ENCODE measurements at regions not wholly inside any gene's neighbourhood (a gene's known extent, or its start where the extent isn't known, plus 50 kb on each side); places are given as distances from the start of the nearest gene placed in this dataset.

DNA sequence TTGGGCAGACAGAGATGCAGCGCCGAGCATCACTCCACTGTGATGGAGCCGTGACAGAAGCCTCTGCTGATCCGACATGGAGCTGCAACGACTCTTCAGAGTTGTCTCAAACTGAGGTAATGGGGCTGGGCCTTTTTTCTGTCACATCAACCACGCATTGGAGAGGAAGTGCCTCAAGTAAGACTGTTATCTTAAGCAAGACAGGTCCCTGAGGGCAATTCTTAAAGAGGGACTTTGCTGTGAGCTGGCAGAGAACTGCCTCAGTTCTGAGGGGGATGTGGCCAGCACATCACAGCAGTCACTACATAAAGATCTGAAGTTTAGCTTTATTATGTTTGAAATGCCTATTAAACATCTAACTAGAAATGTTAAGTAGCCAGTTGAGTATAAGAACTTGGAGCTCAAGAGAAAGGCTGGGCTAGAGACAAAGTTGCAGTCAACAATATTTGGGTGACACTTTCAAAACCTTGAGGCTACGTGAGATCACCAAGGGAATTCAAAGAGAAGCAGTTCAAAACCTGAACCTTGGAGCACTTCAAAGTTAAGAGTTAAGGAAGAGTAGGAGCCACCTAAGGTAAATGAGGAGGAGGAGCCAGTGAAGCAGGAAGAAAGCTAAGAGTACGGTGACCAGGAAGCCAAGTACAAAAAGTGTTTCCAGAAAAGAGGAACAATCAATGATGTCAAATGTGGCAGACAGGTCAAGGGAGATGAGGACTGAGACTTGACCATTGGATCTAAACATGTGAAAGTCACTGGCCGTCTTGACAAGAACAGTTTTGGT lies 54.2 kb upstream of the BCL9 start:
- DNase-seq (ENCODE audit: low spot score) (no peak), ATAC-seq (no peak)
- Histone ChIP-seq H3K9me2 (ENCODE audit: insufficient read depth) (no peaks in the 10 kb centered on the region; the same call in 1 of the 2 replicates), H3K4me3 (no peak overlapping the region), H3K4me1 (ENCODE audit: insufficient read depth) (peaks cover 11% of the 10 kb centered on the region), H3K36me3 (ENCODE audit: insufficient read depth) (no peaks in the 10 kb centered on the region), H3K4me2 (no peak overlapping the region), H3F3A (replicated peaks; ENCODE audit: low read depth) (no peaks in the 10 kb centered on the region), H4K20me1 (replicated peaks; ENCODE audit: insufficient read depth) (no peaks in the 10 kb centered on the region), H3K79me2 (replicated peaks; ENCODE audit: insufficient read depth) (no peaks in the 10 kb centered on the region), H3K27me3 (ENCODE audit: insufficient read depth) (no peaks in the 10 kb centered on the region), H2AFZ (peak overlapping the region; percentile 77), H3K27ac (ENCODE audit: low read depth) (no peak overlapping the region)
- Mint-ChIP-seq H3K4me3 (no peak overlapping the region), H3K4me1 (peaks cover 11% of the 10 kb centered on the region), H3K27me3 (ENCODE audit: insufficient read depth, low read depth, poor library complexity) (peaks cover 3% of the 10 kb centered on the region), H3K36me3 (ENCODE audit: low read depth) (no peaks in the 10 kb centered on the region), H3K9me3 (no peaks in the 10 kb centered on the region), H3K27ac (no peak overlapping the region)
- TF ChIP-seq ZNF331 (CRISPR knock-in tag; IDR thresholded peaks at IDR 0.05; ENCODE audit: low read depth) (no peak), POLR2AphosphoS5 (IDR thresholded peaks at IDR 0.05; ENCODE audit: low read depth) (no peak), JUNB (IDR thresholded peaks at IDR 0.05; ENCODE audit: unreplicated experiment) (no peak), EZH2 (IDR thresholded peaks at IDR 0.05; ENCODE audit: low read depth, unreplicated experiment) (no peak), STAT1 (IDR thresholded peaks at IDR 0.05; ENCODE audit: unreplicated experiment) (no peak), ZNF114 (CRISPR knock-in tag; IDR thresholded peaks at IDR 0.05) (no peak), NANOG (IDR thresholded peaks at IDR 0.05; ENCODE audit: borderline replicate concordance) (no peak), REST (IDR thresholded peaks at IDR 0.05; ENCODE audit: unreplicated experiment) (no peak)
- TF ChIP-seq, protein P1, sequence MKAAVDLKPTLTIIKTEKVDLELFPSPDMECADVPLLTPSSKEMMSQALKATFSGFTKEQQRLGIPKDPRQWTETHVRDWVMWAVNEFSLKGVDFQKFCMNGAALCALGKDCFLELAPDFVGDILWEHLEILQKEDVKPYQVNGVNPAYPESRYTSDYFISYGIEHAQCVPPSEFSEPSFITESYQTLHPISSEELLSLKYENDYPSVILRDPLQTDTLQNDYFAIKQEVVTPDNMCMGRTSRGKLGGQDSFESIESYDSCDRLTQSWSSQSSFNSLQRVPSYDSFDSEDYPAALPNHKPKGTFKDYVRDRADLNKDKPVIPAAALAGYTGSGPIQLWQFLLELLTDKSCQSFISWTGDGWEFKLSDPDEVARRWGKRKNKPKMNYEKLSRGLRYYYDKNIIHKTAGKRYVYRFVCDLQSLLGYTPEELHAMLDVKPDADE (IDR thresholded peaks at IDR 0.05), result no peak
- TF ChIP-seq, protein P2, sequence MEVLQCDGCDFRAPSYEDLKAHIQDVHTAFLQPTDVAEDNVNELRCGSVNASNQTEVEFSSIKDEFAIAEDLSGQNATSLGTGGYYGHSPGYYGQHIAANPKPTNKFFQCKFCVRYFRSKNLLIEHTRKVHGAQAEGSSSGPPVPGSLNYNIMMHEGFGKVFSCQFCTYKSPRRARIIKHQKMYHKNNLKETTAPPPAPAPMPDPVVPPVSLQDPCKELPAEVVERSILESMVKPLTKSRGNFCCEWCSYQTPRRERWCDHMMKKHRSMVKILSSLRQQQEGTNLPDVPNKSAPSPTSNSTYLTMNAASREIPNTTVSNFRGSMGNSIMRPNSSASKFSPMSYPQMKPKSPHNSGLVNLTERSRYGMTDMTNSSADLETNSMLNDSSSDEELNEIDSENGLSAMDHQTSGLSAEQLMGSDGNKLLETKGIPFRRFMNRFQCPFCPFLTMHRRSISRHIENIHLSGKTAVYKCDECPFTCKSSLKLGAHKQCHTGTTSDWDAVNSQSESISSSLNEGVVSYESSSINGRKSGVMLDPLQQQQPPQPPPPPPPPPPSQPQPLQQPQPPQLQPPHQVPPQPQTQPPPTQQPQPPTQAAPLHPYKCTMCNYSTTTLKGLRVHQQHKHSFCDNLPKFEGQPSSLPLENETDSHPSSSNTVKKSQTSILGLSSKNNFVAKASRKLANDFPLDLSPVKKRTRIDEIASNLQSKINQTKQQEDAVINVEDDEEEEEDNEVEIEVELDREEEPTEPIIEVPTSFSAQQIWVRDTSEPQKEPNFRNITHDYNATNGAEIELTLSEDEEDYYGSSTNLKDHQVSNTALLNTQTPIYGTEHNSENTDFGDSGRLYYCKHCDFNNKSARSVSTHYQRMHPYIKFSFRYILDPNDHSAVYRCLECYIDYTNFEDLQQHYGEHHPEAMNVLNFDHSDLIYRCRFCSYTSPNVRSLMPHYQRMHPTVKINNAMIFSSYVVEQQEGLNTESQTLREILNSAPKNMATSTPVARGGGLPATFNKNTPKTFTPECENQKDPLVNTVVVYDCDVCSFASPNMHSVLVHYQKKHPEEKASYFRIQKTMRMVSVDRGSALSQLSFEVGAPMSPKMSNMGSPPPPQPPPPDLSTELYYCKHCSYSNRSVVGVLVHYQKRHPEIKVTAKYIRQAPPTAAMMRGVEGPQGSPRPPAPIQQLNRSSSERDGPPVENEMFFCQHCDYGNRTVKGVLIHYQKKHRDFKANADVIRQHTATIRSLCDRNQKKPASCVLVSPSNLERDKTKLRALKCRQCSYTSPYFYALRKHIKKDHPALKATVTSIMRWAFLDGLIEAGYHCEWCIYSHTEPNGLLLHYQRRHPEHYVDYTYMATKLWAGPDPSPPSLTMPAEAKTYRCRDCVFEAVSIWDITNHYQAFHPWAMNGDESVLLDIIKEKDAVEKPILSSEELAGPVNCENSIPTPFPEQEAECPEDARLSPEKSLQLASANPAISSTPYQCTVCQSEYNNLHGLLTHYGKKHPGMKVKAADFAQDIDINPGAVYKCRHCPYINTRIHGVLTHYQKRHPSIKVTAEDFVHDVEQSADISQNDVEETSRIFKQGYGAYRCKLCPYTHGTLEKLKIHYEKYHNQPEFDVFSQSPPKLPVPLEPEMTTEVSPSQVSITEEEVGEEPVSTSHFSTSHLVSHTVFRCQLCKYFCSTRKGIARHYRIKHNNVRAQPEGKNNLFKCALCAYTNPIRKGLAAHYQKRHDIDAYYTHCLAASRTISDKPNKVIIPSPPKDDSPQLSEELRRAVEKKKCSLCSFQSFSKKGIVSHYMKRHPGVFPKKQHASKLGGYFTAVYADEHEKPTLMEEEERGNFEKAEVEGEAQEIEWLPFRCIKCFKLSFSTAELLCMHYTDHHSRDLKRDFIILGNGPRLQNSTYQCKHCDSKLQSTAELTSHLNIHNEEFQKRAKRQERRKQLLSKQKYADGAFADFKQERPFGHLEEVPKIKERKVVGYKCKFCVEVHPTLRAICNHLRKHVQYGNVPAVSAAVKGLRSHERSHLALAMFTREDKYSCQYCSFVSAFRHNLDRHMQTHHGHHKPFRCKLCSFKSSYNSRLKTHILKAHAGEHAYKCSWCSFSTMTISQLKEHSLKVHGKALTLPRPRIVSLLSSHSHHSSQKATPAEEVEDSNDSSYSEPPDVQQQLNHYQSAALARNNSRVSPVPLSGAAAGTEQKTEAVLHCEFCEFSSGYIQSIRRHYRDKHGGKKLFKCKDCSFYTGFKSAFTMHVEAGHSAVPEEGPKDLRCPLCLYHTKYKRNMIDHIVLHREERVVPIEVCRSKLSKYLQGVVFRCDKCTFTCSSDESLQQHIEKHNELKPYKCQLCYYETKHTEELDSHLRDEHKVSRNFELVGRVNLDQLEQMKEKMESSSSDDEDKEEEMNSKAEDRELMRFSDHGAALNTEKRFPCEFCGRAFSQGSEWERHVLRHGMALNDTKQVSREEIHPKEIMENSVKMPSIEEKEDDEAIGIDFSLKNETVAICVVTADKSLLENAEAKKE (CRISPR knock-in tag; IDR thresholded peaks at IDR 0.05), result no peak

Data from GM23338 (cell line).